GM23338 (cell line): ENCODE measurements at regions not wholly inside any gene's neighbourhood (a gene's known extent, or its start where the extent isn't known, plus 50 kb on each side); places are given as distances from the start of the nearest gene placed in this dataset.

ENCODE experiments used
- EZH2 ChIP-seq: fragments of 200-600 bp; sonication (generic); IDR thresholded peaks from one replicate; pipeline ENCODE4 v1.8.0; 2017; ENCODE audit warnings: antibody characterized with exemption, mild to moderate bottlenecking, low read depth; ENCODE audit not compliant: unreplicated experiment
- EZH2phosphoT487 ChIP-seq: fragments of 200-600 bp; sonication (generic); IDR thresholded peaks from one replicate; pipeline ENCODE4 v1.8.1; 2018; ENCODE audit warnings: antibody characterized with exemption; ENCODE audit not compliant: unreplicated experiment
- POLR2AphosphoS5 ChIP-seq: IDR thresholded peaks from 2 replicates; pipeline ENCODE4 v1.6.1; 2016; ENCODE audit warnings: antibody characterized with exemption, low read depth
- REST ChIP-seq: IDR thresholded peaks from one replicate; pipeline ENCODE4 v1.6.1; 2018; ENCODE audit warnings: antibody characterized with exemption; ENCODE audit not compliant: unreplicated experiment
- TF ChIP-seq, protein P1 (sequence below), 2 experiments: fragments of 200-600 bp in 1 of 2; sonication (generic) in 1 of 2; conservative IDR thresholded peaks; 2 replicates each; pipeline versions ENCODE4 v1.5.1 to v1.6.1; 2016 to 2017; ENCODE audit warnings: antibody characterized with exemption in 2 of 2, low read depth in 2 of 2, mild to moderate bottlenecking in 2 of 2, moderate library complexity in 1 of 2

- TF ChIP-seq EZH2 (no peak), REST (no peak), POLR2AphosphoS5 (no peak), EZH2phosphoT487 (no peak)
- TF ChIP-seq, protein P1, sequence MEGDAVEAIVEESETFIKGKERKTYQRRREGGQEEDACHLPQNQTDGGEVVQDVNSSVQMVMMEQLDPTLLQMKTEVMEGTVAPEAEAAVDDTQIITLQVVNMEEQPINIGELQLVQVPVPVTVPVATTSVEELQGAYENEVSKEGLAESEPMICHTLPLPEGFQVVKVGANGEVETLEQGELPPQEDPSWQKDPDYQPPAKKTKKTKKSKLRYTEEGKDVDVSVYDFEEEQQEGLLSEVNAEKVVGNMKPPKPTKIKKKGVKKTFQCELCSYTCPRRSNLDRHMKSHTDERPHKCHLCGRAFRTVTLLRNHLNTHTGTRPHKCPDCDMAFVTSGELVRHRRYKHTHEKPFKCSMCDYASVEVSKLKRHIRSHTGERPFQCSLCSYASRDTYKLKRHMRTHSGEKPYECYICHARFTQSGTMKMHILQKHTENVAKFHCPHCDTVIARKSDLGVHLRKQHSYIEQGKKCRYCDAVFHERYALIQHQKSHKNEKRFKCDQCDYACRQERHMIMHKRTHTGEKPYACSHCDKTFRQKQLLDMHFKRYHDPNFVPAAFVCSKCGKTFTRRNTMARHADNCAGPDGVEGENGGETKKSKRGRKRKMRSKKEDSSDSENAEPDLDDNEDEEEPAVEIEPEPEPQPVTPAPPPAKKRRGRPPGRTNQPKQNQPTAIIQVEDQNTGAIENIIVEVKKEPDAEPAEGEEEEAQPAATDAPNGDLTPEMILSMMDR (conservative IDR thresholded peaks at IDR 0.05; ENCODE audit: low read depth in 2 of 2): no peak
Observed at GRCh38 chr15:23839893-23840474, 152.9 kb upstream of the NDN start.
